ENCODE measurements at regions not wholly inside any gene's neighbourhood (a gene's known extent, or its start where the extent isn't known, plus 50 kb on each side); places are given as distances from the start of the nearest gene placed in this dataset.

DNA sequence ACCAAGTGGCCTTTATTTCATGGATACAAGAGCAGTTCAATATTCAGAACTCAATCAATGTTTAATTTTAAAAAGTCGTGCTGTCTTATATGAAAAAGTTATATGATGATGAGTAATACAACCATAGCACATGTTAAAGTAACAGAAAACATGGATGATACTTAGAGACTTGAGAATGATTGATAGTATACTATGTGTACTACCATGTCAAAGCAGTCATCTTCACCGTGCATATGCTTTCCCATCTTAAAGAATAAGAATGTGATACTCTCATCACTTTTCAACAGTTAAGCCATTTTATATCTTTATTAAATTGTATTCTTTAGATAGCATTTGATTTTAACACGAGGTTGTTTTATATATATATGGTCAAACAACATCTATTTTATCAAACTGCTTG lies 535.9 kb upstream of the ADAMTS5 start:
- H3K4me3 ChIP-seq (replicated peaks; ENCODE audit: low read depth, low read length): no peak overlapping the region
- no peaks in the 10 kb centered on the region for H3K36me3 ChIP-seq (ENCODE audit: control insufficient read depth, insufficient read depth, low read length)
- no peaks in the 10 kb centered on the region for H3K27me3 ChIP-seq (replicated peaks; ENCODE audit: control insufficient read depth, insufficient read depth, low read length)
- no peak for DNase-seq (ENCODE audit: extremely low read depth, insufficient read length)
- TF ChIP-seq, protein P1, sequence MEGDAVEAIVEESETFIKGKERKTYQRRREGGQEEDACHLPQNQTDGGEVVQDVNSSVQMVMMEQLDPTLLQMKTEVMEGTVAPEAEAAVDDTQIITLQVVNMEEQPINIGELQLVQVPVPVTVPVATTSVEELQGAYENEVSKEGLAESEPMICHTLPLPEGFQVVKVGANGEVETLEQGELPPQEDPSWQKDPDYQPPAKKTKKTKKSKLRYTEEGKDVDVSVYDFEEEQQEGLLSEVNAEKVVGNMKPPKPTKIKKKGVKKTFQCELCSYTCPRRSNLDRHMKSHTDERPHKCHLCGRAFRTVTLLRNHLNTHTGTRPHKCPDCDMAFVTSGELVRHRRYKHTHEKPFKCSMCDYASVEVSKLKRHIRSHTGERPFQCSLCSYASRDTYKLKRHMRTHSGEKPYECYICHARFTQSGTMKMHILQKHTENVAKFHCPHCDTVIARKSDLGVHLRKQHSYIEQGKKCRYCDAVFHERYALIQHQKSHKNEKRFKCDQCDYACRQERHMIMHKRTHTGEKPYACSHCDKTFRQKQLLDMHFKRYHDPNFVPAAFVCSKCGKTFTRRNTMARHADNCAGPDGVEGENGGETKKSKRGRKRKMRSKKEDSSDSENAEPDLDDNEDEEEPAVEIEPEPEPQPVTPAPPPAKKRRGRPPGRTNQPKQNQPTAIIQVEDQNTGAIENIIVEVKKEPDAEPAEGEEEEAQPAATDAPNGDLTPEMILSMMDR (IDR thresholded peaks at IDR 0.05; ENCODE audit: insufficient read depth, low read length, poor library complexity, severe bottlenecking): no peak

DNA sequence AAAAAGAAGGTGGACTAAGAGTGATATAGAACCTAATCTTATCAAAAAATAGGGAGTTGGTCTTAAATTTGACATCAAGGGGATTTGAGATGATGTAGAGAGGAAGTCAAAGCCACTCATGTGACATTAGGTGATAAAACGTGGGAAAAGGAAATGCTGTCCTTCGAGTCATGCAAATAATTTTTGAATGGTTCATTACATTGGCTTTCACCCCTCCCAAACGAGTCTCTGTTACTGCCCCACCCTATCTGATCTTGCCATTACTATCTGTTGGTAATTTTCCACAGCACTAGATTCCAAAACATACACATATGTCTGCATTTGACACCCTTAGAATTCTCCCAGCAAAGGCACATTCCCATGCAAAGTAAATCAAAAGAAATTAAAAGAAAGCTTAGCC lies 531.1 kb upstream of the ADAMTS5 start:
- TF ChIP-seq, protein P1 (IDR thresholded peaks at IDR 0.05; ENCODE audit: insufficient read depth, low read length, poor library complexity, severe bottlenecking): no peak
- H3K36me3 ChIP-seq (ENCODE audit: control insufficient read depth, insufficient read depth, low read length): no peaks in the 10 kb centered on the region
- no peaks in the 10 kb centered on the region for H3K27me3 ChIP-seq (replicated peaks; ENCODE audit: control insufficient read depth, insufficient read depth, low read length)
- no peak overlapping the region for H3K4me3 ChIP-seq (replicated peaks; ENCODE audit: low read depth, low read length)
- no peak for DNase-seq (ENCODE audit: extremely low read depth, insufficient read length)

DNA sequence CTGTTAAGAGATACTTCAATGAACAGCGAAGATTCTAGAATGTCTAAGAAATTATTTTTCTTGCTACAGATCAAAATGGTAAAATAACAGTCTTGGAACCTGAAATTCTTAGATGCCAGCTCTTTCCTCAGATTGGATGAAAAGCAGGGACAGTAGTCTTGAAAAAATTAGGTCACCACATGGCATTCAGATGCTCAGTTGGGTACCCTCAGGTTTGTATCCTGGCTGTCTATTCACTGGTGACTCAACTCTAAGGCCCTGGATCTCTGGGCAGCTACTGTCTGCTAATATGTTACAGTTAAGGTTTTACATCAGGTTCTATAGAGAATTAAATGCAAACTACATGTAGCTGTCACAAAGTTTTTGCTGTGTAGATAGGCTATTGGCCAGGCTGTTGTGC lies 528.9 kb upstream of the ADAMTS5 start:
- no peak overlapping the region for H3K4me3 ChIP-seq (replicated peaks; ENCODE audit: low read depth, low read length)
- TF ChIP-seq, protein P1 (IDR thresholded peaks at IDR 0.05; ENCODE audit: insufficient read depth, low read length, poor library complexity, severe bottlenecking): no peak

DNA sequence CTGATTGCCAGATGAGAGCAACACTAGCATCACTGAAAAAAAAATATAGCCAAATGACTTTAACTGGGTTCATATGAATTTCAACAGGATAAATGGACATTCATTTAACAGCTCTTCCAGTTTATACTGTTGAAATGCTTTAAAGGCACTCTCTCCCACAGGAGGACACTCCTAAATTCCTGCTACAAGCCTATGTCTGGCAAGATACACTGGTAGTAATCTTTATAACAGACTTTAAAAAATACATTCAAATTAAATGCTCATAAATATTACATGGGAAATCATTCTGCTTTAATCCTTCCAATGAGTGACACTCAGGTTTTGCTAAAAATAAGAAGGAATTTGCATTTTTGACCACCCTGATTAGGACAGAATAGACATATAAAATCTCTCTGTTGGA lies 526.7 kb upstream of the ADAMTS5 start:
- Histone ChIP-seq H3K4me3 (replicated peaks; ENCODE audit: low read depth, low read length) (no peak overlapping the region), H3K36me3 (ENCODE audit: control insufficient read depth, insufficient read depth, low read length) (no peaks in the 10 kb centered on the region), H3K27me3 (replicated peaks; ENCODE audit: control insufficient read depth, insufficient read depth, low read length) (no peaks in the 10 kb centered on the region)
- TF ChIP-seq, protein P1 (IDR thresholded peaks at IDR 0.05; ENCODE audit: insufficient read depth, low read length, poor library complexity, severe bottlenecking): no peak
- no peak for DNase-seq (ENCODE audit: extremely low read depth, insufficient read length)

More for the DNA sequence above, 528.9 kb upstream of the ADAMTS5 start:
- Histone ChIP-seq H3K36me3 (ENCODE audit: control insufficient read depth, insufficient read depth, low read length) (no peaks in the 10 kb centered on the region), H3K27me3 (replicated peaks; ENCODE audit: control insufficient read depth, insufficient read depth, low read length) (no peaks in the 10 kb centered on the region)
- no peak for DNase-seq (ENCODE audit: extremely low read depth, insufficient read length)

DNA sequence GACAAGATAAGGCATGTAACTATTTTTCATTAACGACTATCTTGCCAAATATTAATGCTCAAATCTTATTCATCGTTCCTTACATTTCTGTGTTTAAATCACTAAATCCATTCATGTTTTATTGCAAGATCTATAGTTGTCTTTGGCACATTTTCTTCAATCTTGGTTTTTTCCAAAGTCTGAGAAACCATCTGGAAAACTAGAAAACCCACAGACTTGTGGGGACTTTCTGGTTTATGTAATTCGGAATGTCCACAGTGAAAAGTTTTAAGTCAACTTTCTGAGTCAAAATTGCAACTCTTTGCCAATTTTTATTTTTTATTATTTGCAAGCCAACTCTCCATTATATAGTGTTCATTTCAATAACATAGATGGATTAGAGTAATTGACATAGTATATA lies 520.8 kb upstream of the ADAMTS5 start:
- Histone ChIP-seq H3K27me3 (replicated peaks; ENCODE audit: control insufficient read depth, insufficient read depth, low read length) (no peaks in the 10 kb centered on the region), H3K4me3 (replicated peaks; ENCODE audit: low read depth, low read length) (no peak overlapping the region), H3K36me3 (ENCODE audit: control insufficient read depth, insufficient read depth, low read length) (no peaks in the 10 kb centered on the region)
- no peak for DNase-seq (ENCODE audit: extremely low read depth, insufficient read length)
- TF ChIP-seq, protein P1 (IDR thresholded peaks at IDR 0.05; ENCODE audit: insufficient read depth, low read length, poor library complexity, severe bottlenecking): no peak

DNA sequence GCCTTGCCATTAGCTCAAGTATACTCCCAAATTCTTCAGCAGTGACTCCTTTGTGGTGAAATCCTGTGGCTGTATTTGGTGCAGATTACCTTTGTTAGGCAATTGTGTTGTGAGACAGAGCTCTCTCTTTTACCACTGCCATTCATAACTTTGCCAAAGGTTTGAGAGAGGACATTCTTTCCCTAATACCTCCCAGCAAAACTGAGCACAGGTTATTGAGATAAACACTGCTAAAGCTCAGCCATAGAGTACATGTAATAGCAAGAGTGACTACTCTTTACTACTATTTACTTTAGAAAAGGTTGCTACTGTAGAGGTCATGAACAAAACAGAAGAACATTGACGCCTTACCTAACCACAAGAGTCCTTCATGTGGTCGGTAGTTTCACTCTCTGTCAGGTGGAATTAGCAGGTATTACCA lies 514.0 kb upstream of the ADAMTS5 start:
- Histone ChIP-seq H3K36me3 (ENCODE audit: control insufficient read depth, insufficient read depth, low read length) (no peaks in the 10 kb centered on the region), H3K27me3 (replicated peaks; ENCODE audit: control insufficient read depth, insufficient read depth, low read length) (no peaks in the 10 kb centered on the region), H3K4me3 (replicated peaks; ENCODE audit: low read depth, low read length) (no peak overlapping the region)
- no peak for DNase-seq (ENCODE audit: extremely low read depth, insufficient read length)
- TF ChIP-seq, protein P1 (IDR thresholded peaks at IDR 0.05; ENCODE audit: insufficient read depth, low read length, poor library complexity, severe bottlenecking): no peak
